ENCODE measurements at regions not wholly inside any gene's neighbourhood (a gene's known extent, or its start where the extent isn't known, plus 50 kb on each side); places are given as distances from the start of the nearest gene placed in this dataset.

GRCh38 chr10:58919927-58920654 lies 256.4 kb upstream of the PHYHIPL start:
- ATAC-seq (peak; percentile 74), FAIRE-seq (no peak), DNase-seq (ENCODE audit: low read depth, low spot score) (no peak)
- in situ Hi-C loops (cut with MboI) = no loop called here
- ChIA-PET POLR2A (interaction anchor here (0.9 kb wide), 1 partner anchor 48 kb away, joined by 3 read pairs; no protein-coding TSS in a partner anchor), RAD21 (ENCODE audit: unreplicated experiment) (interaction anchor here (1.2 to 1.3 kb wide), 2 partner anchors 10 to 12 kb away, joined by 4 read pairs; no protein-coding TSS in a partner anchor), CTCF (interaction anchor here (0.8 to 1.5 kb wide), 2 partner anchors 32 to 34 kb away, joined by 3 to 4 read pairs; no protein-coding TSS in a partner anchor), SMC1A (ENCODE audit: uncharacterized antibody, unreplicated experiment) (interaction anchor here (0.8 to 2.2 kb wide), 9 partner anchors 8 to 86 kb away, joined by 3 to 18 read pairs (median 3); no protein-coding TSS in a partner anchor)
- Histone ChIP-seq H3K27me3 (replicated peaks in 1 of 2; ENCODE audit: control insufficient read depth in 2 of 2, insufficient read depth in 2 of 2, low read length in 1 of 2) (no peaks in the 10 kb centered on the region), H2AFZ (ENCODE audit: control insufficient read depth, low read depth, low read length) (no peak overlapping the region), H3K4me1 (ENCODE audit: control insufficient read depth, insufficient read depth, low read length) (no peaks in the 10 kb centered on the region), H3K9me3 (replicated peaks; ENCODE audit: control insufficient read depth, insufficient read depth, low read length) (no peaks in the 10 kb centered on the region), H3K4me2 (ENCODE audit: control insufficient read depth, insufficient read depth) (no peak overlapping the region), H3K4me3 (no peak overlapping the region), H3K36me3 (ENCODE audit: control insufficient read depth in 2 of 2, insufficient read depth in 2 of 2, low read length in 1 of 2) (no peaks in the 10 kb centered on the region), H3K9ac (ENCODE audit: control insufficient read depth, insufficient read depth, low read length) (no peak overlapping the region), H3K79me2 (ENCODE audit: control insufficient read depth, insufficient read depth, low read length) (no peaks in the 10 kb centered on the region), H3K27ac (ENCODE audit: control insufficient read depth, insufficient read depth) (no peak overlapping the region), H4K20me1 (ENCODE audit: control insufficient read depth, insufficient read depth) (no peaks in the 10 kb centered on the region)
- intact Hi-C loops (cut with micrococcal nuclease; ENCODE audit: unreplicated experiment) = no loop called here
- 0% methylated on average over 3 of the region's 3 CpGs for WGBS (ENCODE audit: insufficient coverage, insufficient replicate concordance, low lambda C conversion rate, missing lambda C conversion rate)
- no TSS peak for BruUV-seq (replicated peaks)
- TF ChIP-seq ESRRA (IDR thresholded peaks at IDR 0.05; ENCODE audit: low read length) (no peak), CEBPZ (IDR thresholded peaks at IDR 0.05; ENCODE audit: low read depth, low read length) (no peak), RCOR1 (conservative IDR thresholded peaks at IDR 0.05; ENCODE audit: low read depth, low read length) (no peak), SMARCA5 (IDR thresholded peaks at IDR 0.05) (no peak), ZNF592 (IDR thresholded peaks at IDR 0.05) (no peak), E2F8 (IDR thresholded peaks at IDR 0.05; ENCODE audit: low read depth, partially characterized antibody) (no peak), KLF5 (IDR thresholded peaks at IDR 0.05; ENCODE audit: partially characterized antibody) (no peak), IRF3 (IDR thresholded peaks at IDR 0.05) (no peak), HDAC2 (IDR thresholded peaks at IDR 0.05) (no peak), ATF3 (IDR thresholded peaks at IDR 0.05; ENCODE audit: borderline replicate concordance, extremely low read depth, low read depth, low read length) (no peak)

Measured in GM12878 (cell line).